GM12878 (cell line): ENCODE measurements at regions not wholly inside any gene's neighbourhood (a gene's known extent, or its start where the extent isn't known, plus 50 kb on each side); places are given as distances from the start of the nearest gene placed in this dataset.

Source experiments
- ATAC-seq: fragments of 200-7000 bp; cut with Tn5 transposase; 3 replicates; pipeline ENCODE4 v1.9.1; 2020; ENCODE audit warnings: mild to moderate bottlenecking, moderate library complexity
- BruUV-seq: library from RNA; stranded (reverse); fragments of 400-500 nt; replicated peaks from 2 replicates; lab custom pipeline; 2021; lab: Mats Ljungman, UMichigan
- CTCF ChIA-PET: fragments of 300-600 bp; sonication (Branson Sonifier 250); formaldehyde crosslinking; extraction: SDS; loops from one replicate; lab custom pipeline; 2021; ENCODE audit warnings: inconsistent platforms; lab: Yijun Ruan, JAX
- POLR2A ChIA-PET: fragments of 350-600 bp; formaldehyde crosslinking; extraction: SDS; loops from one replicate; lab custom pipeline; 2021; ENCODE audit warnings: inconsistent platforms; lab: Charles Lee
- RAD21 ChIA-PET: fragments of 300-600 bp; sonication (Branson Sonifier 250); formaldehyde crosslinking; loops from one replicate; lab custom pipeline; 2023; ENCODE audit warnings: antibody characterized with exemption; ENCODE audit not compliant: unreplicated experiment; lab: Charles Lee
- SMC1A ChIA-PET: fragments of 300-600 bp; sonication (Branson Sonifier 250); formaldehyde crosslinking; loops from one replicate; lab custom pipeline; 2023; ENCODE audit not compliant: unreplicated experiment, uncharacterized antibody; lab: Charles Lee
- DNase-seq: peaks from one replicate; pipeline ENCODE4 v3.0.0-alpha.2; 2011; ENCODE audit warnings: low read depth, low spot score
- FAIRE-seq: peaks from 3 replicates; lab custom pipeline; 2011; peaks lifted over from hg19 to GRCh38; lab: Jason Lieb, UNC
- H2AFZ ChIP-seq: 2 replicates; pipeline ENCODE4 v1.6.0; 2011; ENCODE audit warnings: low read depth, low read length, control low read depth; ENCODE audit not compliant: control insufficient read depth
- H3K27ac ChIP-seq: 2 replicates; pipeline ENCODE4 v1.5.1; 2011; ENCODE audit warnings: control low read depth; ENCODE audit not compliant: control insufficient read depth, insufficient read depth
- H3K27me3 ChIP-seq, 2 experiments: replicated peaks in 1 of 2; 2 replicates each; pipeline versions ENCODE4 v1.6.0 to v1.6.1; 2011; ENCODE audit warnings: low read length in 1 of 2; ENCODE audit not compliant: control insufficient read depth in 2 of 2, insufficient read depth in 2 of 2
- H3K36me3 ChIP-seq, 2 experiments: 2 replicates each; pipeline ENCODE4 v1.5.1; 2011; ENCODE audit warnings: low read length in 1 of 2; ENCODE audit not compliant: control insufficient read depth in 2 of 2, insufficient read depth in 2 of 2
- H3K4me1 ChIP-seq: 2 replicates; pipeline ENCODE4 v1.6.1; 2011; ENCODE audit warnings: mild to moderate bottlenecking, low read length, moderate library complexity, mixed read lengths; ENCODE audit not compliant: control insufficient read depth, insufficient read depth
- H3K4me2 ChIP-seq: 2 replicates; pipeline ENCODE4 v1.6.0; 2011; ENCODE audit warnings: control low read depth; ENCODE audit not compliant: control insufficient read depth, insufficient read depth
- H3K4me3 ChIP-seq: fragments of 200-600 bp; sonication (generic); 2 replicates; pipeline ENCODE4 v1.5.1; 2016
- H3K79me2 ChIP-seq: 2 replicates; pipeline ENCODE4 v1.6.0; 2011; ENCODE audit warnings: low read length; ENCODE audit not compliant: control insufficient read depth, insufficient read depth
- H3K9ac ChIP-seq: 2 replicates; pipeline ENCODE4 v1.8.0; 2011; ENCODE audit warnings: low read length, control low read depth, mixed read lengths; ENCODE audit not compliant: control insufficient read depth, insufficient read depth
- H3K9me3 ChIP-seq: replicated peaks from 3 replicates; pipeline ENCODE4 v1.5.1; 2011; ENCODE audit warnings: mild to moderate bottlenecking, low read length; ENCODE audit not compliant: control insufficient read depth, insufficient read depth
- H4K20me1 ChIP-seq: 2 replicates; pipeline ENCODE4 v1.6.0; 2011; ENCODE audit not compliant: control insufficient read depth, insufficient read depth
- ATF2 ChIP-seq: IDR thresholded peaks from 2 replicates; pipeline ENCODE4 v1.6.1; 2012; ENCODE audit warnings: low read length, inconsistent platforms
- CREB1 ChIP-seq: IDR thresholded peaks from 2 replicates; pipeline ENCODE4 v1.6.1; 2012; ENCODE audit warnings: low read depth, mild to moderate bottlenecking, inconsistent platforms
- E2F8 ChIP-seq: fragments of 450-650 bp; IDR thresholded peaks from 2 replicates; pipeline ENCODE4 v1.6.1; 2018; ENCODE audit warnings: mild to moderate bottlenecking, low read depth, moderate library complexity; ENCODE audit not compliant: partially characterized antibody
- EED ChIP-seq: sonication (generic); IDR thresholded peaks from 2 replicates; pipeline ENCODE4 v1.6.1; 2016; ENCODE audit warnings: antibody characterized with exemption, low read depth
- ETV6 ChIP-seq, 2 experiments: fragments of 450-650 bp in 1 of 2; IDR thresholded peaks in 1 of 2; conservative IDR thresholded peaks in 1 of 2; 2 replicates each; pipeline ENCODE4 v1.6.1; 2014; ENCODE audit warnings: antibody characterized with exemption in 1 of 2, borderline replicate concordance in 1 of 2, low read depth in 1 of 2, mild to moderate bottlenecking in 1 of 2, moderate library complexity in 1 of 2
- HDGF ChIP-seq: fragments of 450-650 bp; IDR thresholded peaks from 2 replicates; pipeline ENCODE4 v1.6.1; 2016; ENCODE audit warnings: antibody characterized with exemption
- JUND ChIP-seq: IDR thresholded peaks from 2 replicates; pipeline ENCODE4 v1.6.1; 2012; ENCODE audit warnings: low read depth, mild to moderate bottlenecking, low read length, improper control_type of control experiment, moderate library complexity
- NR2C2 ChIP-seq: IDR thresholded peaks from 2 replicates; pipeline ENCODE4 v1.6.1; 2011; ENCODE audit warnings: borderline replicate concordance, low read depth; ENCODE audit not compliant: control insufficient read depth, insufficient read length
- PKNOX1 ChIP-seq: fragments of 450-650 bp; IDR thresholded peaks from 2 replicates; pipeline ENCODE4 v1.6.1; 2016; ENCODE audit warnings: mild to moderate bottlenecking
- PML ChIP-seq: IDR thresholded peaks from 2 replicates; pipeline ENCODE4 v1.6.1; 2012; ENCODE audit warnings: low read length, inconsistent platforms
- RUNX3 ChIP-seq: IDR thresholded peaks from 2 replicates; pipeline ENCODE4 v1.6.1; 2012; ENCODE audit warnings: low read length, inconsistent platforms
- STAT3 ChIP-seq: IDR thresholded peaks from 2 replicates; pipeline ENCODE4 v1.6.1; 2011; ENCODE audit warnings: low read depth, low read length, improper control_type of control experiment
- SUPT20H ChIP-seq: IDR thresholded peaks from 2 replicates; pipeline ENCODE4 v1.6.1; 2011; ENCODE audit warnings: low read depth, mild to moderate bottlenecking, low read length, moderate library complexity, borderline replicate concordance; ENCODE audit not compliant: control insufficient read depth
- SUZ12 ChIP-seq: fragments of 200-600 bp; sonication (generic); IDR thresholded peaks from one replicate; pipeline ENCODE4 v1.6.1; 2018; ENCODE audit warnings: antibody characterized with exemption, mild to moderate bottlenecking; ENCODE audit not compliant: unreplicated experiment
- USF2 ChIP-seq: IDR thresholded peaks from 2 replicates; pipeline ENCODE4 v1.6.1; 2011; ENCODE audit warnings: low read depth, low read length, improper control_type of control experiment, borderline replicate concordance
- YBX1 ChIP-seq: fragments of 450-650 bp; IDR thresholded peaks from 2 replicates; pipeline ENCODE4 v1.6.1; 2016; ENCODE audit warnings: antibody characterized with exemption
- ZZZ3 ChIP-seq: IDR thresholded peaks from 2 replicates; pipeline ENCODE4 v1.6.1; 2011; ENCODE audit warnings: low read depth; ENCODE audit not compliant: control insufficient read depth, insufficient read length
- WGBS: methylation state at CpG from one replicate; pipeline ENCODE4 v1.1.6; 2016; ENCODE audit warnings: low lambda C conversion rate; ENCODE audit not compliant: insufficient replicate concordance, insufficient coverage; ENCODE audit errors: missing lambda C conversion rate; 5-methylcytosine and 5-hydroxymethylcytosine counted together
- in situ Hi-C: fragments of 300-500 bp; cut with MboI; formaldehyde crosslinking; loops from 9 replicates; pipeline ENCODE4 v1.14.3; 2018; ENCODE audit warnings: mixed read lengths
- intact Hi-C: fragments of 100-400 bp; cut with micrococcal nuclease; formaldehyde crosslinking; loops from one replicate; pipeline ENCODE4 v1.14.2; 2022; ENCODE audit not compliant: unreplicated experiment

- SMC1A ChIA-PET: no interaction called here
Measured at GRCh38 chr1:36591278-36591677, 108.6 kb upstream of the CSF3R start.

More at GRCh38 chr1:36591278-36591677, 108.6 kb upstream of the CSF3R start:
- Histone ChIP-seq H3K4me3 (no peak overlapping the region), H3K36me3 (no peaks in the 10 kb centered on the region), H2AFZ (no peak overlapping the region), H3K9ac (no peak overlapping the region), H3K79me2 (no peaks in the 10 kb centered on the region), H3K27ac (no peak overlapping the region), H3K4me2 (no peak overlapping the region), H3K9me3 (no peaks in the 10 kb centered on the region)
- ChIA-PET RAD21 (no interaction called here), CTCF (interaction anchor here (0.7 kb wide), 1 partner anchor 15 kb away, joined by 3 read pairs; no protein-coding TSS in a partner anchor), POLR2A (no interaction called here)
- ATAC-seq (no peak; the same call in 2 of the 3 replicates), DNase-seq (no peak)
- BruUV-seq: no TSS peak
- TF ChIP-seq ZZZ3: no peak
- no peak for TF ChIP-seq PKNOX1
- no peak for TF ChIP-seq JUND
- no peak for TF ChIP-seq SUPT20H
- no peak for TF ChIP-seq PML
- TF ChIP-seq EED: no peak
- TF ChIP-seq STAT3: no peak
- TF ChIP-seq ETV6 (conservative IDR thresholded peaks at IDR 0.05 in 1 of 2, IDR thresholded peaks at IDR 0.05 in 1 of 2; ENCODE audit: borderline replicate concordance in 1 of 2, low read depth in 1 of 2): no peak
- TF ChIP-seq RUNX3: no peak
- TF ChIP-seq HDGF: no peak
- no peak for TF ChIP-seq ATF2
- TF ChIP-seq E2F8: no peak
- TF ChIP-seq CREB1: no peak
- TF ChIP-seq USF2: no peak
- no peak for TF ChIP-seq YBX1
- TF ChIP-seq NR2C2: no peak
- no peak for TF ChIP-seq SUZ12
- TF ChIP-seq, all 136 proteins: peak for 0
- H4K20me1 ChIP-seq: no peaks in the 10 kb centered on the region
- no peaks in the 10 kb centered on the region for H3K4me1 ChIP-seq
- no peak for FAIRE-seq
- 11% methylated on average over 7 of the region's 7 CpGs for WGBS
- peaks cover 0 to 7% of the 10 kb centered on the region in 2 experiments; a peak in 2 of 4 replicates for H3K27me3 ChIP-seq
- intact Hi-C loops: no loop called here
- in situ Hi-C loops: no loop called here
